Astrocyte of the spinal cord (primary cell): ENCODE measurements at regions not wholly inside any gene's neighbourhood (a gene's known extent, or its start where the extent isn't known, plus 50 kb on each side); places are given as distances from the start of the nearest gene placed in this dataset.

Source experiments
- DNase-seq: peaks from one replicate; pipeline ENCODE4 v3.0.0; 2011; ENCODE audit warnings: low read depth, low spot score
- H3K4me3 ChIP-seq: 2 replicates; pipeline ENCODE4 v1.5.1; 2011; ENCODE audit warnings: low read depth, mild to moderate bottlenecking, low read length, moderate library complexity
- in situ Hi-C: cut with HindIII; loops from 2 replicates; pipeline ENCODE4 v1.10.0; 2017; ENCODE audit warnings: low sequenced_read_pairs
- TF ChIP-seq, protein P1 (sequence below): IDR thresholded peaks from 2 replicates; pipeline ENCODE4 v1.5.1; 2012; ENCODE audit warnings: low read depth, mild to moderate bottlenecking, low read length, inconsistent platforms

- in situ Hi-C loops = no loop called here
- H3K4me3 ChIP-seq = no peak overlapping the region
- TF ChIP-seq, protein P1, sequence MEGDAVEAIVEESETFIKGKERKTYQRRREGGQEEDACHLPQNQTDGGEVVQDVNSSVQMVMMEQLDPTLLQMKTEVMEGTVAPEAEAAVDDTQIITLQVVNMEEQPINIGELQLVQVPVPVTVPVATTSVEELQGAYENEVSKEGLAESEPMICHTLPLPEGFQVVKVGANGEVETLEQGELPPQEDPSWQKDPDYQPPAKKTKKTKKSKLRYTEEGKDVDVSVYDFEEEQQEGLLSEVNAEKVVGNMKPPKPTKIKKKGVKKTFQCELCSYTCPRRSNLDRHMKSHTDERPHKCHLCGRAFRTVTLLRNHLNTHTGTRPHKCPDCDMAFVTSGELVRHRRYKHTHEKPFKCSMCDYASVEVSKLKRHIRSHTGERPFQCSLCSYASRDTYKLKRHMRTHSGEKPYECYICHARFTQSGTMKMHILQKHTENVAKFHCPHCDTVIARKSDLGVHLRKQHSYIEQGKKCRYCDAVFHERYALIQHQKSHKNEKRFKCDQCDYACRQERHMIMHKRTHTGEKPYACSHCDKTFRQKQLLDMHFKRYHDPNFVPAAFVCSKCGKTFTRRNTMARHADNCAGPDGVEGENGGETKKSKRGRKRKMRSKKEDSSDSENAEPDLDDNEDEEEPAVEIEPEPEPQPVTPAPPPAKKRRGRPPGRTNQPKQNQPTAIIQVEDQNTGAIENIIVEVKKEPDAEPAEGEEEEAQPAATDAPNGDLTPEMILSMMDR = no peak
- no peak for DNase-seq
Observed at GRCh38 chr6:164216839-164217238, 802.3 kb downstream of the QKI start.

DNA sequence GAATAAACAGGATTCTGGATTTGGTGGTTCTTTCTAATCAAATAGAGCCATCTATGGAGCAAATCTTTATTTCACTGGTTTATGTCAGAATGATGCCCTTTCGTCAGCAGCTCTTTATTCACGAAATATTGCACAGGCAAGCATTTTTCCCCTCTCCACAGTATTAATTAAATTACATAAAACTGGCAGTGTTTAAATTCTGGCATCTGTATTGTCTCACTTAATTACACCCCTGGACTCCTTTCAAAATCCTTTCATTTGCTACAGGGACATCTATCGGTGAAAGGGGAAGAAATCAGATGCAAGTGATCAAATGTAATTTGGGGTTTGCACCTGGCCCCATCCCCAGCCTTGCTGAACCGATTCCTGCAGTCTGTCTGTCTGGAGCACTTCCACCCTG is 801.9 kb downstream of the QKI start:
- TF ChIP-seq, protein P1 = no peak
- in situ Hi-C loops = no loop called here
- DNase-seq = no peak
- no peak overlapping the region for H3K4me3 ChIP-seq

- TF ChIP-seq, protein P1 = no peak
- in situ Hi-C loops = no loop called here
- no peak for DNase-seq
- H3K4me3 ChIP-seq = no peak overlapping the region
Observed at GRCh38 chr6:164214066-164214465, 799.5 kb downstream of the QKI start.

DNA sequence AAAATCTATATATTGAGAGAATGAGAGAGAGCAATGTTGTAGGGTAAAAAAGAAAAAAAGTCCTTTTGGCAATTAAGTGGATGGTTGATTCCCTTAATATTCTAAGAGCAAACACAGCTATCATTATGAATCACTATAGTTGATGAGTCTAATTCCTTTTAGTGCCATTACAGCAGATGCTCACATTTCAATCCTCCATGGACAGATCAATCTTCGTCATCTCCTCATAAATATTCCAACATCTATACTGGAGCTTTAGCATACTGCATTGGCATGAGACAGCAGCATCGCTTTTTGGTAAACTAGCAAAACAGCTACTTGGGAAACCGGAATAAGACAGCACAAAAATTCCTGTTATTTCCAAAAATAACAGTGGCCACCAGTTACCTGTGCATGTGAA is 796.7 kb downstream of the QKI start:
- TF ChIP-seq, protein P1 = no peak
- DNase-seq = no peak
- in situ Hi-C loops = no loop called here
- no peak overlapping the region for H3K4me3 ChIP-seq

DNA sequence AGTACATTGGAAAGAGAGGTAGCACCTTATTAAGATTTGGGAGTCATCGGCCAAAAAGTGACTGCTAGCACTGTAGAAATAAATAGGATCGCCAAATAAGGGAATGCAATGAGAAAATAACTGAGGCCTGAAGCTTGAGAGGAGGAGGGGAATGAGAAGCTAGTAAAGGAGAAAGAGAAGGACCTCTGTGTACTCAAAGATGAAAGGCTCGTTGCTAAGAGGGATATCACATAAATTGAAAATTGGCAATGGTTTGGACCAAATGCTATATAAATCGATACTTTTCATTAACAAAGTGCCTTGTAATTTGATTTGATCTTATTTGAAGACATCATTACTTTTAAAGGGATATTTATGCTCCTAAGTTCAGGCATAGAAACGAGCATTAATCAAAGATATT is 796.3 kb downstream of the QKI start:
- H3K4me3 ChIP-seq = no peak overlapping the region
- TF ChIP-seq, protein P1 = no peak
- no peak for DNase-seq
- in situ Hi-C loops = no loop called here

DNA sequence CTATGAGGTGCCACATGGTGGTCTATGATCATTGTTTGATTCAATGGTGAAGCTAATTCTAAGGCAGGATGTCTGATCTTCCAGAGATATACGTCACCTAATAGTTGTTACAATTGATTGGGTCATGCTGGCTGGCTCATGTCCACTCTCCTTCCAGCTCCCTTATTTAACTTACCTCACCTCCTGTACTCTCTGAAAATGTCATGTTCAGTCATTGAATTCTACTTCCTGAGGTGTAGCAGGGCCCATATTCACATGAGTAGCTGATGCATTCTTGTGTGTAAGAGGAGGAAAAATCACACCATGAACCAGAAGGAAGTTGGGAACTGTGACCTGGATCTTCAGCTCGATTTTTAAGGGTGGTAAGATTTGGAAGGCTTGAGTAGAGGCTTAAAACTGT is 795.8 kb downstream of the QKI start:
- TF ChIP-seq, protein P1 = no peak
- no peak overlapping the region for H3K4me3 ChIP-seq
- DNase-seq = no peak
- in situ Hi-C loops = no loop called here

DNA sequence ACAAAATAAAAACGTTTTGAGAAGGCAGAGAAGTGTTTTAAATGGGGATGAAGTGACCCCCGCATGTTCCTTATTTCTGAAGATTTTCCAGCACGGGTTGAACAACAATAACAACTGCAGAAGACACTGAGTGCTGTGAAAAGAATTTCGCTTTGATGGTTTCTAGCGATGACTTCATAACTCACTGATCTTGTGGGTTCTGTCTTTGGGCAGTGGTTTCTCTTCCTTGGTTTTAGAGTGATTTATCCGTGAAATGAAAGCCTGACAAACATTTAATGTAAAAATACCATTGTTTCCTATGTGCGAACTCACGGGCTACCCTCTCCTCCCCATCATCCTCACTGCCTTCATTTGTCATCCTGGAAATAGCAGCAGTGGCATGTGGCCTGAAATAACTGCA is 793.9 kb downstream of the QKI start:
- DNase-seq = peak; percentile 30
- H3K4me3 ChIP-seq = no peak overlapping the region
- in situ Hi-C loops = no loop called here
- TF ChIP-seq, protein P1 = no peak
